ENCODE measurements at regions not wholly inside any gene's neighbourhood (a gene's known extent, or its start where the extent isn't known, plus 50 kb on each side); places are given as distances from the start of the nearest gene placed in this dataset.

DNA sequence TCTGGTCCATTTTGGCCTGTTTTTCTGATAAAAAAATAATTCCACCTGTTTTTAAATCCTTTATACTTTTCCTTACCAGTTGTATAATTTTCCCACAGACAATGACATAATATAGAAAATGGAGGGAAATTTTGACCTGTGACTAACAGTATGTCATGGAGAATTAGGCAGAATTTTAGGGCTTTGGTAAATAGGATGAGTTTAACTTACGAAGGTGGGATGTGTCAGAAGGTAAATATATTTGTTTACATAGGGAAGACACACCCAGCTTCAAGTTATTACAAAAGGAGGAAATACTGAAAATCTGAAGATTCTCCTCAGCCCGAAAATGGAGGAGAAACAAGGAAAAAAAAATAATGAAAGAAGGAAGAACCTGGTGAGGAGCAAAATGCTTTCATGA lies 64.6 kb upstream of the PPP3CA start:
- TF ChIP-seq, protein P1, sequence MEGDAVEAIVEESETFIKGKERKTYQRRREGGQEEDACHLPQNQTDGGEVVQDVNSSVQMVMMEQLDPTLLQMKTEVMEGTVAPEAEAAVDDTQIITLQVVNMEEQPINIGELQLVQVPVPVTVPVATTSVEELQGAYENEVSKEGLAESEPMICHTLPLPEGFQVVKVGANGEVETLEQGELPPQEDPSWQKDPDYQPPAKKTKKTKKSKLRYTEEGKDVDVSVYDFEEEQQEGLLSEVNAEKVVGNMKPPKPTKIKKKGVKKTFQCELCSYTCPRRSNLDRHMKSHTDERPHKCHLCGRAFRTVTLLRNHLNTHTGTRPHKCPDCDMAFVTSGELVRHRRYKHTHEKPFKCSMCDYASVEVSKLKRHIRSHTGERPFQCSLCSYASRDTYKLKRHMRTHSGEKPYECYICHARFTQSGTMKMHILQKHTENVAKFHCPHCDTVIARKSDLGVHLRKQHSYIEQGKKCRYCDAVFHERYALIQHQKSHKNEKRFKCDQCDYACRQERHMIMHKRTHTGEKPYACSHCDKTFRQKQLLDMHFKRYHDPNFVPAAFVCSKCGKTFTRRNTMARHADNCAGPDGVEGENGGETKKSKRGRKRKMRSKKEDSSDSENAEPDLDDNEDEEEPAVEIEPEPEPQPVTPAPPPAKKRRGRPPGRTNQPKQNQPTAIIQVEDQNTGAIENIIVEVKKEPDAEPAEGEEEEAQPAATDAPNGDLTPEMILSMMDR (IDR thresholded peaks at IDR 0.05), result no peak
- no peak for TF ChIP-seq POLR2A (IDR thresholded peaks at IDR 0.05)
